ENCODE measurements at regions not wholly inside any gene's neighbourhood (a gene's known extent, or its start where the extent isn't known, plus 50 kb on each side); places are given as distances from the start of the nearest gene placed in this dataset.

GRCh38 chr2:20549144-20549543 lies 101.8 kb downstream of the HS1BP3 start:
- TF ChIP-seq CTCF (IDR thresholded peaks at IDR 0.05) (no peak), POLR2A (IDR thresholded peaks at IDR 0.05) (no peak)

Measured in vagina (tissue), 2 donors.